Erythroblast (primary cell): ENCODE measurements at regions not wholly inside any gene's neighbourhood (a gene's known extent, or its start where the extent isn't known, plus 50 kb on each side); places are given as distances from the start of the nearest gene placed in this dataset.

Experiments
- GATA1 ChIP-seq: IDR thresholded peaks from 2 replicates; pipeline ENCODE4 v1.6.1; 2011; ENCODE audit warnings: low read depth, mild to moderate bottlenecking, control low read depth, low read length, moderate library complexity
- POLR2A ChIP-seq: IDR thresholded peaks from 2 replicates; pipeline ENCODE4 v1.6.1; 2011; ENCODE audit warnings: mild to moderate bottlenecking, low read length

DNA sequence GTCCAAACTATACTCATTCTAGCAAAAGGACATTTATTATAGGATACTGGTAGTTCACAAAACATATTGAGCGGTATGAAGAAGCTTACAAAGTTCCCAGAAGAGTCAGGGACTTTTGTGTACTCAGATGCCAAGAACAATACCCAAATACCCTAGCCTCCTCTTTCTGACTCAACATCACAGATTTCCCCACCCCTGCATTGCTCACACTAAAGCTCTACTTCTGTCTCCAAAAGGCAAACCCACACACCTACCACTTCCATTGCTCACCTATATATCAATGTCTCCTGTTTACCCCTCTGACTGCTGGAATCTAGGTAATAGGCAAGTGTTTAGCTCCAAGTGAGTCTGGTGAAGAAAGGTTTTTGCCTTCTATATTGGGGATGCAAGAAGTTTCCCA is 100.7 kb upstream of the HCCS start:
- no peak for TF ChIP-seq POLR2A
- TF ChIP-seq GATA1, result no peak
